ENCODE measurements at regions not wholly inside any gene's neighbourhood (a gene's known extent, or its start where the extent isn't known, plus 50 kb on each side); places are given as distances from the start of the nearest gene placed in this dataset.

GRCh38 chr10:47248386-47249090 is 51.5 kb upstream of the GDF10 start:
- no peak for TF ChIP-seq CTCF (IDR thresholded peaks at IDR 0.05)
- TF ChIP-seq POLR2AphosphoS5 (IDR thresholded peaks at IDR 0.05): no peak

Measured in prostate gland (tissue), 2 donors.